Calu3 (cell line): ENCODE measurements at regions not wholly inside any gene's neighbourhood (a gene's known extent, or its start where the extent isn't known, plus 50 kb on each side); places are given as distances from the start of the nearest gene placed in this dataset.
A peak's percentile ranks its signal among the peaks of the same experiment; 100 is the strongest.

Source experiments
- BruUV-seq: library from RNA; stranded (reverse); fragments of 400-500 nt; replicated peaks from 2 replicates; lab custom pipeline; 2021; lab: Mats Ljungman, UMichigan
- CTCF ChIA-PET: fragments of 300-600 bp; sonication (Branson Sonifier 250); formaldehyde crosslinking; loops from one replicate; lab custom pipeline; 2022; ENCODE audit warnings: antibody characterized with exemption; lab: Charles Lee
- DNase-seq: peaks from one replicate; pipeline ENCODE4 v3.0.0; 2022
- H3K27ac Mint-ChIP-seq: one replicate; pipeline ENCODE4 v1.8.0; 2022; ENCODE audit warnings: mixed read lengths; ENCODE audit not compliant: unreplicated experiment
- H3K27me3 Mint-ChIP-seq: one replicate; pipeline ENCODE4 v1.8.0; 2022; ENCODE audit warnings: mixed read lengths; ENCODE audit not compliant: unreplicated experiment
- H3K36me3 Mint-ChIP-seq: one replicate; pipeline ENCODE4 v1.8.0; 2022; ENCODE audit warnings: mild to moderate bottlenecking, moderate library complexity, mixed read lengths; ENCODE audit not compliant: insufficient read depth, unreplicated experiment
- H3K4me1 Mint-ChIP-seq: one replicate; pipeline ENCODE4 v1.8.0; 2022; ENCODE audit warnings: mild to moderate bottlenecking, low read depth, mixed read lengths; ENCODE audit not compliant: unreplicated experiment
- H3K4me3 Mint-ChIP-seq: one replicate; pipeline ENCODE4 v1.8.0; 2022; ENCODE audit warnings: mild to moderate bottlenecking, low read depth, moderate library complexity, mixed read lengths; ENCODE audit not compliant: unreplicated experiment
- H3K9me3 Mint-ChIP-seq: one replicate; pipeline ENCODE4 v1.8.0; 2022; ENCODE audit warnings: low read depth, mixed read lengths; ENCODE audit not compliant: unreplicated experiment
- CTCF ChIP-seq: fragments of 200-600 bp; IDR thresholded peaks from one replicate; pipeline ENCODE4 v1.8.0; 2022; ENCODE audit warnings: antibody characterized with exemption; ENCODE audit not compliant: unreplicated experiment
- intact Hi-C: fragments of 100-400 bp; cut with micrococcal nuclease; formaldehyde crosslinking; loops from one replicate; pipeline ENCODE4 v1.10.0; 2022; ENCODE audit not compliant: unreplicated experiment

- CTCF ChIA-PET, result no interaction called here
- no peak overlapping the region for H3K4me3 Mint-ChIP-seq
- H3K9me3 Mint-ChIP-seq, result no peaks in the 10 kb centered on the region
- peak; percentile 92 for TF ChIP-seq CTCF
- H3K36me3 Mint-ChIP-seq, result no peaks in the 10 kb centered on the region
- DNase-seq, result peak; percentile 84
- no TSS peak for BruUV-seq
- intact Hi-C loops, result loop anchor here (5.0 kb wide), 1 partner anchor 40 kb away; no protein-coding TSS in a partner anchor
- H3K4me1 Mint-ChIP-seq, result no peaks in the 10 kb centered on the region
- no peaks in the 10 kb centered on the region for H3K27me3 Mint-ChIP-seq
- H3K27ac Mint-ChIP-seq, result no peak overlapping the region
Measured at GRCh38 chr22:25362215-25362882, 142.9 kb downstream of the CRYBB2 start.

GRCh38 chr22:25362883-25363240 lies 143.4 kb downstream of the CRYBB2 start:
- no peak overlapping the region for H3K27ac Mint-ChIP-seq

GRCh38 chr22:25363474-25363873 lies 144.0 kb downstream of the CRYBB2 start:
- H3K27me3 Mint-ChIP-seq, result no peaks in the 10 kb centered on the region

More at GRCh38 chr22:25362883-25363240, 143.4 kb downstream of the CRYBB2 start:
- H3K27me3 Mint-ChIP-seq, result no peaks in the 10 kb centered on the region
- no peak for TF ChIP-seq CTCF
- H3K4me1 Mint-ChIP-seq, result no peaks in the 10 kb centered on the region
- H3K36me3 Mint-ChIP-seq, result no peaks in the 10 kb centered on the region
- H3K9me3 Mint-ChIP-seq, result no peaks in the 10 kb centered on the region
- no peak for DNase-seq
- no peak overlapping the region for H3K4me3 Mint-ChIP-seq
- intact Hi-C loops, result loop anchor here (5.0 kb wide), 1 partner anchor 39 kb away; no protein-coding TSS in a partner anchor
- CTCF ChIA-PET, result no interaction called here
- BruUV-seq, result no TSS peak

GRCh38 chr22:25364281-25364680 lies 144.8 kb downstream of the CRYBB2 start:
- intact Hi-C loops, result loop anchor here (5.0 kb wide), 1 partner anchor 38 kb away; no protein-coding TSS in a partner anchor
- no TSS peak for BruUV-seq
- no peak overlapping the region for H3K27ac Mint-ChIP-seq
- DNase-seq, result no peak
- no peaks in the 10 kb centered on the region for H3K4me1 Mint-ChIP-seq
- no peaks in the 10 kb centered on the region for H3K27me3 Mint-ChIP-seq
- no peak for TF ChIP-seq CTCF
- CTCF ChIA-PET, result no interaction called here
- H3K9me3 Mint-ChIP-seq, result no peaks in the 10 kb centered on the region
- no peak overlapping the region for H3K4me3 Mint-ChIP-seq
- H3K36me3 Mint-ChIP-seq, result no peaks in the 10 kb centered on the region

More at GRCh38 chr22:25363474-25363873, 144.0 kb downstream of the CRYBB2 start:
- Mint-ChIP-seq H3K36me3 (no peaks in the 10 kb centered on the region), H3K4me3 (no peak overlapping the region), H3K4me1 (no peaks in the 10 kb centered on the region), H3K27ac (no peak overlapping the region), H3K9me3 (no peaks in the 10 kb centered on the region)
- CTCF ChIA-PET, result no interaction called here
- DNase-seq, result no peak
- intact Hi-C loops, result loop anchor here (5.0 kb wide), 1 partner anchor 39 kb away; no protein-coding TSS in a partner anchor
- no TSS peak for BruUV-seq
- no peak for TF ChIP-seq CTCF
